Mesothelial cell of epicardium (in vitro differentiated cells): ENCODE measurements at regions not wholly inside any gene's neighbourhood (a gene's known extent, or its start where the extent isn't known, plus 50 kb on each side); places are given as distances from the start of the nearest gene placed in this dataset.

Source experiments
- DNase-seq, 2 experiments: peaks; one replicate each; pipeline ENCODE4 v3.0.0; 2021; ENCODE audit warnings: low spot score in 2 of 2; ENCODE audit not compliant: unreplicated experiment in 2 of 2
- H3K27ac Mint-ChIP-seq: 2 replicates; pipeline ENCODE4 v1.8.0; 2021; ENCODE audit warnings: mixed read lengths
- H3K27me3 Mint-ChIP-seq: 2 replicates; pipeline ENCODE4 v1.8.0; 2021; ENCODE audit warnings: low read depth, mixed read lengths
- H3K36me3 Mint-ChIP-seq: 2 replicates; pipeline ENCODE4 v1.8.0; 2021; ENCODE audit warnings: mixed read lengths
- H3K4me1 Mint-ChIP-seq: 2 replicates; pipeline ENCODE4 v1.8.0; 2021; ENCODE audit warnings: mixed read lengths
- H3K4me3 Mint-ChIP-seq: 2 replicates; pipeline ENCODE4 v1.8.0; 2021; ENCODE audit warnings: mild to moderate bottlenecking, moderate library complexity, mixed read lengths
- H3K9me3 Mint-ChIP-seq: 2 replicates; pipeline ENCODE4 v1.8.0; 2021; ENCODE audit warnings: mixed read lengths
- CTCF ChIP-seq: fragments of 200-600 bp; sonication (generic); IDR thresholded peaks from one replicate; pipeline ENCODE4 v1.5.0; 2021; ENCODE audit warnings: antibody characterized with exemption; ENCODE audit not compliant: unreplicated experiment

GRCh38 chr11:37747121-37747520, 1149.1 kb upstream of the RAG2 start:
- H3K27ac Mint-ChIP-seq = no peak overlapping the region
- no peaks in the 10 kb centered on the region for H3K4me1 Mint-ChIP-seq
- no peaks in the 10 kb centered on the region for H3K27me3 Mint-ChIP-seq
- no peaks in the 10 kb centered on the region for H3K36me3 Mint-ChIP-seq
- H3K4me3 Mint-ChIP-seq = no peak overlapping the region
- TF ChIP-seq CTCF = no peak
- peaks cover 32% of the 10 kb centered on the region for H3K9me3 Mint-ChIP-seq
- no peak for DNase-seq

- H3K9me3 Mint-ChIP-seq = no peaks in the 10 kb centered on the region
These were observed 1129.3 kb upstream of the RAG2 start for GRCh38 chr11:37727371-37727770.

GRCh38 chr11:37724315-37724714, 1126.3 kb upstream of the RAG2 start:
- H3K36me3 Mint-ChIP-seq = no peaks in the 10 kb centered on the region
- no peak overlapping the region for H3K27ac Mint-ChIP-seq
- peaks cover 18% of the 10 kb centered on the region for H3K4me1 Mint-ChIP-seq
- H3K27me3 Mint-ChIP-seq = no peaks in the 10 kb centered on the region
- no peaks in the 10 kb centered on the region for H3K9me3 Mint-ChIP-seq
- DNase-seq = no peak
- H3K4me3 Mint-ChIP-seq = no peak overlapping the region
- TF ChIP-seq CTCF = no peak

More at GRCh38 chr11:37727371-37727770, 1129.3 kb upstream of the RAG2 start:
- Mint-ChIP-seq H3K4me1 (peaks cover 12% of the 10 kb centered on the region), H3K27me3 (no peaks in the 10 kb centered on the region), H3K36me3 (no peaks in the 10 kb centered on the region), H3K27ac (no peak overlapping the region), H3K4me3 (no peak overlapping the region)
- no peak for TF ChIP-seq CTCF
- DNase-seq = no peak

- H3K36me3 Mint-ChIP-seq = no peaks in the 10 kb centered on the region
- H3K4me1 Mint-ChIP-seq = peaks cover 13% of the 10 kb centered on the region
- no peak overlapping the region for H3K4me3 Mint-ChIP-seq
These were observed 1123.4 kb upstream of the RAG2 start for GRCh38 chr11:37721485-37721884.

GRCh38 chr11:37718431-37718999, 1120.5 kb upstream of the RAG2 start:
- no peak for TF ChIP-seq CTCF
- Mint-ChIP-seq H3K27ac (no peak overlapping the region), H3K27me3 (no peaks in the 10 kb centered on the region), H3K4me1 (peaks cover 16% of the 10 kb centered on the region), H3K9me3 (peaks cover 4% of the 10 kb centered on the region), H3K36me3 (no peaks in the 10 kb centered on the region), H3K4me3 (no peak overlapping the region)
- DNase-seq = no peak

More at GRCh38 chr11:37721485-37721884, 1123.4 kb upstream of the RAG2 start:
- no peak for DNase-seq
- TF ChIP-seq CTCF = no peak
- H3K27ac Mint-ChIP-seq = no peak overlapping the region
- peaks cover 4% of the 10 kb centered on the region for H3K9me3 Mint-ChIP-seq
- no peaks in the 10 kb centered on the region for H3K27me3 Mint-ChIP-seq

GRCh38 chr11:37712251-37712650, 1114.2 kb upstream of the RAG2 start:
- H3K4me1 Mint-ChIP-seq = peaks cover 11% of the 10 kb centered on the region
- H3K27me3 Mint-ChIP-seq = no peaks in the 10 kb centered on the region
- no peak overlapping the region for H3K4me3 Mint-ChIP-seq
- DNase-seq = no peak
- no peak for TF ChIP-seq CTCF
- no peaks in the 10 kb centered on the region for H3K9me3 Mint-ChIP-seq
- H3K36me3 Mint-ChIP-seq = no peaks in the 10 kb centered on the region
- no peak overlapping the region for H3K27ac Mint-ChIP-seq
